HL-60 (cell line): ENCODE measurements at regions not wholly inside any gene's neighbourhood (a gene's known extent, or its start where the extent isn't known, plus 50 kb on each side); places are given as distances from the start of the nearest gene placed in this dataset.

Experiments used
- DNase-seq, 2 experiments: peaks; one replicate each; pipeline ENCODE4 v3.0.0-alpha.2; 2010 to 2020; ENCODE audit warnings: low read depth in 1 of 2, low spot score in 1 of 2
- H3K27ac ChIP-seq: fragments of 250-450 bp; sonication (Bioruptor Pico); replicated peaks from 2 replicates; pipeline ENCODE4 v1.5.1; 2020; ENCODE audit warnings: mild to moderate bottlenecking, moderate library complexity
- H3K27me3 ChIP-seq: fragments of 250-450 bp; sonication (Bioruptor Pico); 2 replicates; pipeline ENCODE4 v1.5.1; 2021; ENCODE audit warnings: mild to moderate bottlenecking, moderate library complexity; ENCODE audit not compliant: insufficient read depth, poor library complexity, severe bottlenecking
- H3K4me3 ChIP-seq: replicated peaks from 2 replicates; pipeline ENCODE4 v1.5.1; 2011; ENCODE audit warnings: mild to moderate bottlenecking, control low read depth, low read length; ENCODE audit not compliant: insufficient read depth
- GABPA ChIP-seq: IDR thresholded peaks from 2 replicates; pipeline ENCODE4 v1.6.1; 2012; ENCODE audit warnings: low read depth
- POLR2AphosphoS5 ChIP-seq: IDR thresholded peaks from 2 replicates; pipeline ENCODE4 v1.6.1; 2012; ENCODE audit warnings: low read depth
- SPI1 ChIP-seq: IDR thresholded peaks from 2 replicates; pipeline ENCODE4 v1.6.1; 2012; ENCODE audit warnings: low read depth, mild to moderate bottlenecking, borderline replicate concordance
- TF ChIP-seq, protein P1 (sequence below): IDR thresholded peaks from one replicate; pipeline ENCODE4 v1.5.1; 2011; ENCODE audit warnings: low read length, control low read depth, inconsistent platforms; ENCODE audit not compliant: insufficient read depth
- TF ChIP-seq, protein P2 (sequence below): IDR thresholded peaks from 2 replicates; pipeline ENCODE4 v1.6.1; 2012; ENCODE audit warnings: low read depth; ENCODE audit not compliant: insufficient replicate concordance

- TF ChIP-seq, protein P1, sequence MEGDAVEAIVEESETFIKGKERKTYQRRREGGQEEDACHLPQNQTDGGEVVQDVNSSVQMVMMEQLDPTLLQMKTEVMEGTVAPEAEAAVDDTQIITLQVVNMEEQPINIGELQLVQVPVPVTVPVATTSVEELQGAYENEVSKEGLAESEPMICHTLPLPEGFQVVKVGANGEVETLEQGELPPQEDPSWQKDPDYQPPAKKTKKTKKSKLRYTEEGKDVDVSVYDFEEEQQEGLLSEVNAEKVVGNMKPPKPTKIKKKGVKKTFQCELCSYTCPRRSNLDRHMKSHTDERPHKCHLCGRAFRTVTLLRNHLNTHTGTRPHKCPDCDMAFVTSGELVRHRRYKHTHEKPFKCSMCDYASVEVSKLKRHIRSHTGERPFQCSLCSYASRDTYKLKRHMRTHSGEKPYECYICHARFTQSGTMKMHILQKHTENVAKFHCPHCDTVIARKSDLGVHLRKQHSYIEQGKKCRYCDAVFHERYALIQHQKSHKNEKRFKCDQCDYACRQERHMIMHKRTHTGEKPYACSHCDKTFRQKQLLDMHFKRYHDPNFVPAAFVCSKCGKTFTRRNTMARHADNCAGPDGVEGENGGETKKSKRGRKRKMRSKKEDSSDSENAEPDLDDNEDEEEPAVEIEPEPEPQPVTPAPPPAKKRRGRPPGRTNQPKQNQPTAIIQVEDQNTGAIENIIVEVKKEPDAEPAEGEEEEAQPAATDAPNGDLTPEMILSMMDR = no peak
- TF ChIP-seq, protein P2, sequence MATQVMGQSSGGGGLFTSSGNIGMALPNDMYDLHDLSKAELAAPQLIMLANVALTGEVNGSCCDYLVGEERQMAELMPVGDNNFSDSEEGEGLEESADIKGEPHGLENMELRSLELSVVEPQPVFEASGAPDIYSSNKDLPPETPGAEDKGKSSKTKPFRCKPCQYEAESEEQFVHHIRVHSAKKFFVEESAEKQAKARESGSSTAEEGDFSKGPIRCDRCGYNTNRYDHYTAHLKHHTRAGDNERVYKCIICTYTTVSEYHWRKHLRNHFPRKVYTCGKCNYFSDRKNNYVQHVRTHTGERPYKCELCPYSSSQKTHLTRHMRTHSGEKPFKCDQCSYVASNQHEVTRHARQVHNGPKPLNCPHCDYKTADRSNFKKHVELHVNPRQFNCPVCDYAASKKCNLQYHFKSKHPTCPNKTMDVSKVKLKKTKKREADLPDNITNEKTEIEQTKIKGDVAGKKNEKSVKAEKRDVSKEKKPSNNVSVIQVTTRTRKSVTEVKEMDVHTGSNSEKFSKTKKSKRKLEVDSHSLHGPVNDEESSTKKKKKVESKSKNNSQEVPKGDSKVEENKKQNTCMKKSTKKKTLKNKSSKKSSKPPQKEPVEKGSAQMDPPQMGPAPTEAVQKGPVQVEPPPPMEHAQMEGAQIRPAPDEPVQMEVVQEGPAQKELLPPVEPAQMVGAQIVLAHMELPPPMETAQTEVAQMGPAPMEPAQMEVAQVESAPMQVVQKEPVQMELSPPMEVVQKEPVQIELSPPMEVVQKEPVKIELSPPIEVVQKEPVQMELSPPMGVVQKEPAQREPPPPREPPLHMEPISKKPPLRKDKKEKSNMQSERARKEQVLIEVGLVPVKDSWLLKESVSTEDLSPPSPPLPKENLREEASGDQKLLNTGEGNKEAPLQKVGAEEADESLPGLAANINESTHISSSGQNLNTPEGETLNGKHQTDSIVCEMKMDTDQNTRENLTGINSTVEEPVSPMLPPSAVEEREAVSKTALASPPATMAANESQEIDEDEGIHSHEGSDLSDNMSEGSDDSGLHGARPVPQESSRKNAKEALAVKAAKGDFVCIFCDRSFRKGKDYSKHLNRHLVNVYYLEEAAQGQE = no peak
- TF ChIP-seq GABPA = no peak
- TF ChIP-seq POLR2AphosphoS5 = no peak
- TF ChIP-seq SPI1 = no peak
- H3K27me3 ChIP-seq = peaks cover 2% of the 10 kb centered on the region
- no peak overlapping the region for H3K27ac ChIP-seq
- H3K4me3 ChIP-seq = no peak overlapping the region
- DNase-seq = no peak
These were observed 140.8 kb upstream of the SFRP2 start for GRCh38 chr4:153929675-153930074.

GRCh38 chr4:153927451-153927850 lies 138.6 kb upstream of the SFRP2 start:
- TF ChIP-seq, protein P1 = no peak
- TF ChIP-seq SPI1 (no peak), GABPA (no peak), POLR2AphosphoS5 (no peak)
- TF ChIP-seq, protein P2 = no peak
- H3K27me3 ChIP-seq = no peaks in the 10 kb centered on the region
- DNase-seq = no peak
- no peak overlapping the region for H3K4me3 ChIP-seq
- H3K27ac ChIP-seq = no peak overlapping the region

- TF ChIP-seq, protein P2 = no peak
- TF ChIP-seq POLR2AphosphoS5 (no peak), GABPA (no peak), SPI1 (no peak)
- TF ChIP-seq, protein P1 = no peak
- H3K4me3 ChIP-seq = no peak overlapping the region
- peaks cover 3% of the 10 kb centered on the region for H3K27me3 ChIP-seq
- DNase-seq = no peak
- no peak overlapping the region for H3K27ac ChIP-seq
These were observed 133.3 kb upstream of the SFRP2 start for GRCh38 chr4:153922148-153922547.
